Hematopoietic multipotent progenitor cell treated with erythropoietin and hydrocortisone succinate and interleukin-3 and kit ligand, for 15 days (in vitro differentiated cells): ENCODE measurements at regions not wholly inside any gene's neighbourhood (a gene's known extent, or its start where the extent isn't known, plus 50 kb on each side); places are given as distances from the start of the nearest gene placed in this dataset.
"Not testable (repeated sequence)": the region's sequence is repeated elsewhere in the genome, so short reads cannot be mapped to it uniquely, and the experiment has no call there.

Experiments used
- DNase-seq: peaks from one replicate; pipeline ENCODE4 v3.0.0-alpha.2; 2015; ENCODE audit warnings: low spot score

DNA sequence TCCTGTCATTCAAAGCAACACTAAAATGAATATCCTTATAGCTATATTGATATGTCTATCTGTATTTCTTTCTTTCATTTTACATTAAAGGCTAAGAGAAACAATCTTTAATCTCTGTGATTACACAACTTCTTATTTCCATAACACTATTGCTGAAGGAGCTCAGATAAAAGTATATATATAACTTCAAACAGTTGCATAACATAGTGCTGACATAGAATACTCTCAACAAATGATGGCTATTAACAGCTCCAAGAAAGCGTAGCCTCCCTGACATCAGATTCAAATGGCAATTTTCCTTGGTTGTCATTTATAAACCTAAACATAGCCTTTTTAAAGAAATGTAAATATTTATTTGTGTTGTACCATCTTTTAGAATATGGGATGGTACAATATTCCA is 116.6 kb upstream of the PTPRG start:
- no peak for DNase-seq

DNA sequence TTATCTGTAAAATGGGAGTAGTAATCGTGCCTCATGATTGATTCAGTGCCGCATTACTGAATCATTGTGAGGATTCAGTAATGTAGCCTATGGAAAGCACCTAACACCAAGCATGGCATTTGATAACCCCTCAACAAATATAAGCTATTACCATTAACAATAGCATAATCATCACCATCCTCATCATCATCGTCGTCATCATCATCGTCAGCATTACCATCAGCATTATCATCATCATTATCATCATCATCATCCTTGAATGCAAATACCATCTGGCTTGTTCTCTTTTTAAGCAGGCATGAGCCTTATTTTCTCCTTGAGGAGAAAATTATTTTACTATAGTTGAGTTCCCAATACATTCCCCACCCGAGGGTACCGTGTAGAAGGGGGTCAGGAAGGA is 115.4 kb upstream of the PTPRG start:
- DNase-seq, result no peak

DNA sequence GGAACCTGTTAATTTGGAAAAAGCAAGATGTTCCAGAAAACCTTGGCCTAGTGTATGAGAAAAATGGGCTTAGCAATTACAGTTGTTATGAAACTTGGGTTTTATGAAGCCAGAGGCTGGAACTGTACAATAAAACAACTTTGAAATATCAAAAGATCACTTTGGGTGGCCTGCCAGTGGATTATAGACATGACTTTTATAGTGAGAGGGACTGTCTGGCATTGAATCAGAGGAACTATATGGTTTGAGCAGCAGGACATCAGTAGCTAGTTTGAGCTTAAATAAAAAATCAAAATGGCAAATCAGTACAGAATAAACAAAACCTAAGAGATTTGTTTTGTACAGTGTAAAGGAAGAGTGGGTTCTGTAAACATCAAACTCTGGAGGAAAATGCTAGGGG is 115.0 kb upstream of the PTPRG start:
- DNase-seq, result no peak

DNA sequence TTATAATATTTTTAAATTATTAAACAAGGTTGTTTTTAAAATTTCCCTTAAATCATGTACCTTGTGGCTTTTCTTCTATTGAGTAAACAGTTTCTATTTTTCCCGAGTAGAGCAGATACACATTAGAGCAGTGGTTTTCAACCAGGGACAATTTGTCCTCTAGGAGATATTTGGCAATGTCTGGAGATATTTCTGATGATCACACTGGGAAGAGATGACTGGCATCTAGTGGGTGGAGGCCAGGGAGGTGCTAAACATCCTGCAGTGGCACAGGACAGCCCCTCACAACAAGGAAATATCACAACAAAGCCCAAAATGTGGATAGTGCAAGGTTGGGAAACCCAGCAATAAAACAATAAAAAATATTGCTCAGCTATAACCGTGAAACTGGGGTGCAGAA is 113.0 kb upstream of the PTPRG start:
- DNase-seq, result no peak

DNA sequence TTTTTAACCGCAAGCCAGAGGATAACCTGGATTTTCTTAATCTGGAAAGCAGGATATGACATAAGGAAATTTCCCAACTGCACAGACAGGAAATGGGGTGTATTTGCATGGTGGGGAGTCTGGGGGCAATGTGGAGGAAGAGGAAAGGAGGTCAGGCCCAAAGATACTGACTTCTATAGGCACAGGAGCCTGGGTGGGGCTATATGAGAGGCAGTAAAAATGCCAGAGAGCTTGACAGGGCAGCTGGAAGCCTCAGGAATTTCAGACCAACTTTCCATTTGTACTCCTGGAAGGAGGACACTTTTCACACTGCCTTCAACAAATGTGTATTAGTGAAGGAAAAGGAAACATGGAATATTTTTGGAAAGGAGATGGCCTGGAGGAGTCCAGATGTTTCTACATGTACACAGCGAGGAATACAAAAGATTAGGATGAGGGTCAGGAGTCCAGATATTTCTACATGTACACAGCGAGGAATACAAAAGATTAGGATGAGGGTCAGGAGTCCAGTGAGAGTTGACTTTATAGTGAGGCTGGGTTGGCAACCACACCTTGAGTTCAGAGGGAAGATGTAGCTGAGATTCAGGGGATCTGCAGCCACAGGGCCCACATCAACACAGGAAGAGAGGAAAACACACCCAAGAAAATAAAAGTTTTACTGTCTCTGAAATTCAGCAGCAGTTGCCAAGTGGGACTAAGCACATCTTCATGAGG is 111.9 kb upstream of the PTPRG start:
- no peak for DNase-seq

DNA sequence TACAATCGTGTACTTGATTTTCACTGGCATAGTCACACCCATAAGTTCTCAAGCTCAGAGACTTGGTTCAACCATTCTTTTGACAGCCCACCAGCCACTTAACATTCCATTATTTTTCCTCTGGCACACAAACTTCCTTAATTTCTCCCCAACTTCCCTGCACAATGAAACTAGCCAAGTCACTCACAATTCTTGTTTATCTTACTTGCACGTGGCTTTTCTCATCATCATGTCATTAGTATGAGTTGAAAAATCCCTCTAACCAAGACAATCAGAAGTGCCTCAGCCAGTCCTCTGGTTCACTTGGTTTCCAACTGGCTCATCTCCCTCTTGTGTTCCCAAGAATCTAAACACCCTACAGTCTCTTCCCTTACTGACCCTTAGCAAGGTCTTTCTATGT is 110.5 kb upstream of the PTPRG start:
- DNase-seq, result no peak

DNA sequence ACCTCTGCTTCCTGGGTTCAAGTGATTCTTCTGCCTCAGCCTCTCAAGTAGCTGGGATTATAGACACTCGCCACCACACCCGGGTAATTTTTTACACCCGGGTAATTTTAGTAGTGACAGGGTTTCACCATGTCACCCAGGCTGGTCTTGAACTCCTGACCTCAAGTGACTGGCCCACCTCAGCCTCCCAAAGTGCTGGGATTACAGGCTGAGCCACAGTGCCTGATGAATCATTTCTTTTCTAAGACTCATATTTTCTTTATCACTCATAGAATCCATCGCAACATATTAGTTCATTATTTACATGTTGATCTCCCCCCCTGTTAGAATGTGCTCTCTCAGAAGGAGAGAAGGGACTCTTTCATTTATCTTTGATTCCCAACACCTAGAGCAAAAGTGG is 109.5 kb upstream of the PTPRG start:
- DNase-seq, result no peak

DNA sequence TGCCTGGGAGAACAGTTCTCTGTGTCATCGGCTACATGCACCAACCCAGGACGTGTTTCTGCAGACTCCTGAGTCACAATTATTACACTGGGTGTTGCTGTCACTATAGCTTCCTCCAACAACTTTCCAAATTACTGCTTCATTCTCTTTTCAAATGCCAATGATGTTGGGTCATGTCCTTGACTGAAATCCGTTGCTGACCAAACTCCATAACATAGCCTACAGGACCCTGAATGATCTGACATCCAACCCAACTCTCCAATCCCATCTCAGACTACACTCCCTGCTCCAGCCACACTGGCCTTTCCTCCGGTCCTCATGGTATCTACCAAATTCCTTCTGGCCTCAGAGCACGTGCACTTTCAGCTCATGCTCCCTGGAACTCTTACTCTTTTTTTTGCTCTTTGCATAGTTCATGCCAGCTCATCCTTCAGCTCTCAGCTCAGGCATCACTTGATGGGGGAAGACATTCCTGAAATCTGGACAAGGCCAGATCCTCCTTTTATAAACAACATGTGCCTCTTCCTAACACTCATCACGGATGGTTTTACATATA is 108.8 kb upstream of the PTPRG start:
- DNase-seq, result no peak

DNA sequence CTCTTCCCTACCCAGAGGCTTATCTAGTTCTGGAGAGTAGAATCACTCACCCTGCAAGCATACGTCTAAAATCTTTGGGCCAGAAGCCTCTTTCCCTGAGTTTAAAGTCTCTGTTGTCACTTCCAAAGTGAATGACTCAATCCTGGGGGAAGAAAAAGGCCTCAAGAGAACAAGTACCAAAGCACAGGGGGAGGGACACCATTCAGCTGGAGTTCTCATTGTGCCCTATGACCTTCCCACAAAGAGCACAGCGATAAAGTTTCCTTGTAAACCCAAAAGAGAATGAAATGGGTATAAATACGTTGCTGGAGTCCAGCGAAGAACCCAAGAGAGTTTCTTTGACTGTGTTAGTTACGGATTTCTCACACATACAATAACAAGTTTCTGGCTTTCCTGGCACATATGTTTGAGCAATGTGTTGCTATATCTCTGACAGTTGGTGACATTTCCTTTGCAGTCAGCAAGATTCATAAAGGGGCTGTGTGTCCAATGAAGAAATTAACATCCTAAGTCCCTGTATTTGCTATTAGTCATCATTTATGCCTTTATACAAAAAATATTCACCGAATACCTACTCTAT is 107.3 kb upstream of the PTPRG start:
- DNase-seq, result no peak

DNA sequence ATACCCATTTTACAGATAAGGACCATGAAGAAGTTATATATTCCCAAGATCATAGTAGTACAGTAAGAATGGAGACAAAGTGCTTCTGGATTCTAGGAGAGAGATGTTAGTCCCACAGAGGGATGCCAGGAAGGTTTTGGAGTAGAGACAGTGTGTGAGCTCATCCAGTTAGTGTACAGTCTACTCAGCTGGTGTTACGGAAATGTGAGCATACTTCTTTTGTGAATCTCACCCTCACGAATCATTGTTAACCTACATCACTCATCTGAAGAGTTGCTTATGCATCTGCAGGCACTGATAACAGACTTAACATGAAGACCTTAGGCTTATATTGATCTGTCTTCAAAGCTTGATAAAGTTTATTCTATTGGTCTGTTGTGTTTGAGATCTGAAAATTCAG is 106.6 kb upstream of the PTPRG start:
- DNase-seq, result no peak

DNA sequence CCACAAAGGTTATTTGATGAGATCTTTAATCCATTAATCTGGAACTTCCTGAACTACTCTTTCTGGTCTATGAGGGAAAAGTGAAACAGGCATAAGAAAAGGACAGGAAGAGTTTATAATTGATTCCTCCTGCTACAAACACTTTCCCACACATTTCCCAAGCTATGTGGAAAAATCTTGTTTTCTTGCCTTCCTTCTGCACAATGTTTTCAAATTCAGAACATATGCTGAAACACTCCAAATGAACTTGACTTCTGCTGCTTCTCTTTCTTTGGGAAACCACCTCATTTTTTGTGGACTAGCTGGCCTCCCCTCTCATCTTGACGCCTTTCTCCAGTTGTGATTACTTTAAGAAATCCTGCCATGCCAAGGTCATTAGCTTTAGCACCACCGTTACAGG is 100.7 kb upstream of the PTPRG start:
- DNase-seq, result no peak

DNA sequence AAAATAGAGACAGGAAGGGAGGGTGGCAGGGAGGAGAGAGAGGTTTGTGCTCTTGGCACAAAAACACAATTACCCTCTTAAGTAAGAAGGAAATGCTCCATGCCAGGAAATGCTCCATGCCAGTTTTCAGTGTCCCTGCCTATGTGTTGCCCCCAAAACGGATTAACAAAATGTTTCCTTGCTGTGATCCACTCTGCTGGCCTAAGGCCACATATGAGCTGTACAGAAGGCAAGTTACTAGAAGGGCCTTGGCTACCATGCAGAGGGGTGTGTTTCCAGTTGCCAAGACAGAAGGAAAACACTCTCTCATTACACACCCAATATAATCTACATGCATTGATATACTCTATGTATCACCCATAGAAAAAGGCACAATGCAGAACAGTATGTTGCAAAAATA is 98.2 kb upstream of the PTPRG start:
- no peak for DNase-seq

DNA sequence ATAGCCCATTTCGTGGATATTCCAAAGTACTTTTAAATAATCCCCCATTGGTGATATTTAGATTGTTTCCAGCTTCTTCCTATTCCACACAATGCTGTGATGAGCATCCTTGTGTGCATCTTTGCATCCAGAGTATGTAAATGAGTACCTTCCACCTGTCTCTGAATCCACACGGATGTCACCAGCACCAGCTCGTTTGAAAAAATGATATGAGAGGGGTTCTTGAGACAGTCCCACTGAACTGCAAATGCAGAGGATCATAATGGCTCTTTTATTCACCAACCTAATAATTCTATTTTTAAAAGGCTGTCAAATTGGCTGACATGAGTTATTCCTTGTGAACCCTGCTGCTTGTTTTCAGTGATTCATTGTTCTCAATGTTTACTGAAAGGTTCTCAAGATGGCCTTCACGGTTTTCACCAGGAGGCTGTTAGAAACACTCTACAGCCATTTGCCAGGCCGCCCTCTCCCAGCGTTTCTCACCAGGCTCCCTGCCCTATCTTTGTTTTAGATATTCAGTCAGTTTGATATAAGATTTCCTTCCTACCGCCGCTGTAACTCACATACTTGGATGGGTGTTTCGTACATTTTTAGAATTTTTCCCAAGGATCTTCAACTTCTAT is 96.7 kb upstream of the PTPRG start:
- no peak for DNase-seq

DNA sequence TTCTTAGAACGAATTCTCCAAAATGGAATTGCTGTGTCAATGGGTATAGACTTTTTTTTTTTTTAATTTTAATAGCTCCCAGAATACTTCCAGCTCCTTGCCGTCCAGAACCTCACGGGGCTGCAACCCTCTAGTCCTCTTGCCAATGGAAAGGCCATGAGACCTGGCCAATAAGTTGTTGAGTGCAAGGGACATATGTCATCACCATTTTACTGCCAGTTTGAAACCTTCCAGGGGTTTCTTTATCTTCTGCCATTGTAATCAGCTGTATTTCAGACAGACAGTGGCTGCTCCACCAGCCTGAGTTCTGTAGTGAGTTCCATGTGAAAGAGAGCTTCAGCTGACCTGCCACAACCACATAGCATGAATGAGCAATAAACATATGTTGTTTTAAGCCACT is 95.0 kb upstream of the PTPRG start:
- no peak for DNase-seq

DNA sequence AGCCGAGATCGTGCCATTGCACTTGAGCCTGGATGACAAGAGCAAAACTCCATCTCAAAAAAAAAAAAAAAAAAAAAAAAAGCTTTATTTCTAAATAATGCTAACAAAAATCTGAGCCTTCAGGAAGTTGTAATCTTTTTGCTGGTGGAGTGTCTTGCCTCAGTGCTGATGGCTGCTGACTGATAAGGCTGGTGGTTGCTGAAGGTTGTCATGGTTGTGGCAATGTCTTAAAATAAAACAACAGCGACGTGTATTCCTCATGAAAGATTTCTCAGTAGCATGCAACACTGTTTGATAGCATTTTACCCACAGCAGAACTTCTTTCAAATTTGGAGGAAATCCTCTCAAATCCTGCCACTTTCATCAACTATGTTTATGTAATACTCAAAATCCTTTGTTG is 77.4 kb upstream of the PTPRG start:
- no peak for DNase-seq

DNA sequence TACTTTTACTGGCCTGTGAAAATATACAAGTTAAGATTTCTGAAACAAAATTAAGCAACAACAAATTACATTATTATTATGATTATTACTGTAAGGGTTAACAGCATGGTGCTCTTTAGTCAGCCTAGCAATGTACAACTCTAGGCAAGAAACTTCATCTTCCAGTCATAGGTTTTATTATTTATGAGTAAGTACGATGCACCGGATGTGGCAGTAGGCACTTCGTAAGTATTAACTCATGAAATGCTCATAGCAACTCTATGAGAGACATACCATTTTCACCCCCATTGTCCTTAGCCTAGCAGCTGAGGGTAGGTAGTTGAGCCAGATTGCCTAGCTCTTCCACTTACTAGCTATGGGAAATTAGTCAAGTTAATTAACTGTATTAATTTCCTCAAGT is 68.0 kb upstream of the PTPRG start:
- no peak for DNase-seq

DNA sequence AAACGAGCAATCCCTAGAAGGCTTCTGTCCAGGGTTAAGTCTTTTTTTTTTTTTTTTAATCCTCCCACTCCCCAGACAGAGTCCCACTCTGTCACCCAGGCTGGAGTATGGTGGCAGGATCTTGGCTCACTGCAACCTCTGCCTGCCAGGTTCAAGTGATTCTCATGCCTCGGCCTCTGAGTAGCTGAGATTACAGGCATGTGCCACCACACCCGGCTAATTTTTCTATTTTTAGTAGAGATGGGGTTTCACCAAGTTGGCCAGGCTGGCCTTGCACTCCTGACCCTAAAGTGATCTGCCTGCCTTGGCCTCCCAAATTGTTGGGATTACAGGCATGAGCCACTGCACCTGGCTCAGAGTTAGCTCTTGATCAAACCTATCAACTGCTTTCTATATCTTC is 67.1 kb upstream of the PTPRG start:
- not testable (repeated sequence) for DNase-seq

DNA sequence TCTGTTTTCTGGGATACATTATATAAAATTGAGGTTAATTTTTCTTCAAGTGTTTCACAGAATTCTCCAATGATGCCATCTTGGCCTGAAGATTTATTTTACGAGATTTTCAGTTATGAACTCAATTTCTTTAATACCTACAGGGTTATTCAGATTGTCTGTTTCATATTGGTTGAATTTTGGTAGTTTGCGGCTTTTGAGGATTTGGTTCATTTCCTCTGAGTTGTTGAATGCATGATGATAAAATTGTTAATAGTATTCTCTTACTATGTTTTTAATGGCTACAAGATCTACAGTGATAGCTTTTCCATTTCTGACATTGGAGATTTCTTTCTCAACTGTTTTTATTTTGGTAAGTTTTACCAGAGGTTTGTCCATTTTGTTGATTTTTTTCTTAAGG is 63.9 kb upstream of the PTPRG start:
- no peak for DNase-seq

DNA sequence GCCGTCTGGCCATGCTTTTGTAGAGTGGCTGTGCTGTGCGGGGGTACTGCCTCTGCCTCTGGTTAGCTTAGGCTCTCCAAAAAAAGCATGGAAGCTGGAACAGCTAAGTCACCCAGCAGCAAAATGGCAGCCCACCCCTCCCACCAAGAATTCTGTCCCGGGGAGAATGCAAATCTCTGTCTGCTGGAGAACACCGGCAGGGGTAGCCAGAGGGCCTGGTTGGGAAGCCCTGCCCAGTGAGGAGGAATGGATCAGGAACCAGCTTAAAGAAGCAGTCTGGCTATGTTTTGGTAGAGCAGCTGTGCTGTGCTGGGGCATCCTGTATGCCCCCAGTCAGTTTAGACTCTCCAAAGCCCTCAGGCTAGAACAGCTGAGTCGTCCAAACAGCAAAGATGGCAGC is 56.2 kb upstream of the PTPRG start:
- DNase-seq, result no peak

DNA sequence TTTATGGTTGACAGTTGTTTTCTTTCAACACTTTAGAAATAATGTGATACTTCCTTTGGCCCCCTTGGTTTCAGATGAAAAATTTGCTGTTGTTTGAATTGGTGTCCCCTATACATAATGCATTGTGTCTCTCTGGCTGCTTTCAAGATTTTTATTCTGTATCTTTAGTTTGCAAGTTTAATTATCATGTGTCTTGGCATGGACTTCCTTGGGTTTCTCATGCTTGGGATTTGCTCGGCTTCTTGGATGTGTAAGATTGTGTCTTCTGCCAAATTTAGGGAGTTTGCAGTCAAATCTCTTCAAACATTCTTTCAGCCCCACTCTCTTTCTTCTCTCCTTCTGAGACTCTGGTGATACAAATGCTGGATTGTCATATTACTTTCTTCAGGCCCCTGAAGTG is 53.4 kb upstream of the PTPRG start:
- DNase-seq, result no peak
